Activated T-helper 2 cell treated with anti-CD3 and anti-CD28 coated beads, Interferon-gamma antibody, Interleukin-2, Interleukin-4, amounts not matched to agents 10 μg/mL and 5 μg/mL and 100 μg/mL, durations not matched to agents 14 hours and 24 hours and 36 hours (primary cell): ENCODE measurements at regions not wholly inside any gene's neighbourhood (a gene's known extent, or its start where the extent isn't known, plus 50 kb on each side); places are given as distances from the start of the nearest gene placed in this dataset.
"Not testable (repeated sequence)": the region's sequence is repeated elsewhere in the genome, so short reads cannot be mapped to it uniquely, and the experiment has no call there.

Source experiments
- DNase-seq: peaks from one replicate; pipeline ENCODE4 v3.0.0; 2021; ENCODE audit warnings: low spot score
- H3K27ac Mint-ChIP-seq: one replicate; pipeline ENCODE4 v1.8.0; 2021; ENCODE audit warnings: mixed read lengths
- H3K27me3 Mint-ChIP-seq: one replicate; pipeline ENCODE4 v1.8.0; 2021; ENCODE audit warnings: low read depth, mixed read lengths
- H3K36me3 Mint-ChIP-seq: one replicate; pipeline ENCODE4 v1.8.0; 2021; ENCODE audit warnings: low read depth, mixed read lengths
- H3K4me1 Mint-ChIP-seq: one replicate; pipeline ENCODE4 v1.8.0; 2021; ENCODE audit warnings: low read depth, mixed read lengths
- H3K4me3 Mint-ChIP-seq: one replicate; pipeline ENCODE4 v1.8.0; 2021; ENCODE audit warnings: low read depth, mild to moderate bottlenecking, moderate library complexity, mixed read lengths
- H3K9me3 Mint-ChIP-seq: one replicate; pipeline ENCODE4 v1.8.0; 2021; ENCODE audit warnings: mixed read lengths
- intact Hi-C: fragments of 100-400 bp; cut with micrococcal nuclease; formaldehyde crosslinking; loops from one replicate; pipeline ENCODE4 v1.15.1; 2023

GRCh38 chr4:150026987-150027386 is 51.3 kb upstream of the DCLK2 start:
- H3K9me3 Mint-ChIP-seq, result peaks cover 21% of the 10 kb centered on the region
- intact Hi-C loops, H3K27me3 Mint-ChIP-seq, H3K4me1 Mint-ChIP-seq, H3K4me3 Mint-ChIP-seq, H3K27ac Mint-ChIP-seq, H3K36me3 Mint-ChIP-seq, DNase-seq: not testable (repeated sequence)
